HFFc6 (cell line): ENCODE measurements at regions not wholly inside any gene's neighbourhood (a gene's known extent, or its start where the extent isn't known, plus 50 kb on each side); places are given as distances from the start of the nearest gene placed in this dataset.

ENCODE experiments used
- DNase-seq: peaks from one replicate; pipeline ENCODE4 v3.0.0-alpha.2; 2018
- H3K27ac Mint-ChIP-seq: 2 replicates; pipeline ENCODE4 v1.8.0; 2020; ENCODE audit warnings: mild to moderate bottlenecking, mixed read lengths
- H3K27me3 Mint-ChIP-seq: 2 replicates; pipeline ENCODE4 v1.8.0; 2021; ENCODE audit warnings: mild to moderate bottlenecking, moderate library complexity, mixed read lengths; ENCODE audit not compliant: insufficient read depth
- H3K36me3 Mint-ChIP-seq: 2 replicates; pipeline ENCODE4 v1.8.0; 2021; ENCODE audit warnings: low read depth, mixed read lengths
- H3K4me1 Mint-ChIP-seq: 2 replicates; pipeline ENCODE4 v1.8.0; 2020; ENCODE audit warnings: low read depth, mixed read lengths
- H3K4me3 Mint-ChIP-seq: 2 replicates; pipeline ENCODE4 v1.8.0; 2020; ENCODE audit warnings: mild to moderate bottlenecking, moderate library complexity, mixed read lengths
- H3K9me3 Mint-ChIP-seq: 2 replicates; pipeline ENCODE4 v1.8.0; 2020; ENCODE audit warnings: mild to moderate bottlenecking, mixed read lengths
- CTCF ChIP-seq: fragments of 200-600 bp; sonication (generic); IDR thresholded peaks from 2 replicates; pipeline ENCODE4 v1.5.0; 2021; ENCODE audit warnings: antibody characterized with exemption, mild to moderate bottlenecking

DNA sequence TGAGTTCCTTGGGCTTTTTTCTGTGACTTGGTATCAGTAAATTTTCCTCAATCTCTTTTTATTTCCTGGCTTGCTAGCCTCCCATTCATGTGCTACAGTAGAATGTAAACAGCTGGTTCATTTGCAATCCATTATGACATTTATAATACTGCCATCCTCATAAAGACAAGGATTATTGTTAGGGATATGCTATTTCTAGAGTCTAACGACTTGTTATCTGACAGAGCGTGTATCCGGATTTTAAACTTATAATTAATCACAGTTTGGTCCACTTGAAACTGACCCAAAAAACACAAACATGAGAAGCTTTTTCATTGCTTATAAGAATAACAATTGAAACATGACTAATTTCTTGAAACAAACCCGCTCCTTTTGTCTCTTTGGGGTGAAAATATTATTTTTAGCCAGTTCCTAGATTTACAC is 585.8 kb downstream of the TLE4 start:
- Mint-ChIP-seq H3K9me3 (no peaks in the 10 kb centered on the region), H3K4me1 (peaks cover 20% of the 10 kb centered on the region), H3K36me3 (no peaks in the 10 kb centered on the region), H3K27me3 (peaks cover 8% of the 10 kb centered on the region), H3K4me3 (no peak overlapping the region), H3K27ac (no peak overlapping the region)
- TF ChIP-seq CTCF, result no peak
- peak; percentile 24 for DNase-seq

- Mint-ChIP-seq H3K4me3 (no peak overlapping the region), H3K36me3 (no peaks in the 10 kb centered on the region), H3K4me1 (peaks cover 20% of the 10 kb centered on the region), H3K27me3 (peaks cover 8% of the 10 kb centered on the region), H3K27ac (no peak overlapping the region), H3K9me3 (no peaks in the 10 kb centered on the region)
- no peak for DNase-seq
- no peak for TF ChIP-seq CTCF
Observed at GRCh38 chr9:80156756-80157472, 585.1 kb downstream of the TLE4 start.

GRCh38 chr9:80156262-80156661 is 584.5 kb downstream of the TLE4 start:
- Mint-ChIP-seq H3K9me3 (no peaks in the 10 kb centered on the region), H3K36me3 (no peaks in the 10 kb centered on the region), H3K27ac (no peak overlapping the region), H3K4me1 (peaks cover 20% of the 10 kb centered on the region), H3K27me3 (peaks cover 8% of the 10 kb centered on the region), H3K4me3 (no peak overlapping the region)
- no peak for TF ChIP-seq CTCF
- no peak for DNase-seq

GRCh38 chr9:80147866-80148265 is 576.1 kb downstream of the TLE4 start:
- Mint-ChIP-seq H3K27me3 (peaks cover 3% of the 10 kb centered on the region; the same call in 1 of the 2 replicates), H3K27ac (no peak overlapping the region), H3K9me3 (peaks cover 4% of the 10 kb centered on the region; the same call in 1 of the 2 replicates), H3K4me3 (no peak overlapping the region), H3K36me3 (no peaks in the 10 kb centered on the region), H3K4me1 (no peaks in the 10 kb centered on the region)
- DNase-seq, result no peak
- no peak for TF ChIP-seq CTCF

GRCh38 chr9:80146466-80146865 is 574.7 kb downstream of the TLE4 start:
- no peaks in the 10 kb centered on the region for H3K4me1 Mint-ChIP-seq
- peaks cover 4% of the 10 kb centered on the region; the same call in 1 of the 2 replicates for H3K9me3 Mint-ChIP-seq
- H3K27ac Mint-ChIP-seq, result no peak overlapping the region
- peak; percentile 53 for TF ChIP-seq CTCF
- DNase-seq, result no peak
- no peak overlapping the region for H3K4me3 Mint-ChIP-seq
- peaks cover 4% of the 10 kb centered on the region for H3K27me3 Mint-ChIP-seq
- no peaks in the 10 kb centered on the region for H3K36me3 Mint-ChIP-seq
